ENCODE measurements at regions not wholly inside any gene's neighbourhood (a gene's known extent, or its start where the extent isn't known, plus 50 kb on each side); places are given as distances from the start of the nearest gene placed in this dataset.

GRCh38 chr12:20199780-20200179 lies 168.6 kb upstream of the PDE3A start:
- no peak for DNase-seq (ENCODE audit: low read depth)

- DNase-seq (ENCODE audit: low read depth): no peak
Observed at GRCh38 chr12:20201733-20202132, 166.6 kb upstream of the PDE3A start.

- DNase-seq (ENCODE audit: low read depth): no peak
Observed at GRCh38 chr12:20205854-20206253, 162.5 kb upstream of the PDE3A start.

GRCh38 chr12:20206410-20206809 lies 161.9 kb upstream of the PDE3A start:
- no peak for DNase-seq (ENCODE audit: low read depth)

GRCh38 chr12:20210621-20211215 lies 157.6 kb upstream of the PDE3A start:
- no peak for DNase-seq (ENCODE audit: low read depth)

GRCh38 chr12:20211541-20211940 lies 156.8 kb upstream of the PDE3A start:
- DNase-seq (ENCODE audit: low read depth): no peak

- DNase-seq (ENCODE audit: low read depth): no peak
Observed at GRCh38 chr12:20211981-20212421, 156.3 kb upstream of the PDE3A start.

- no peak for DNase-seq (ENCODE audit: low read depth)
Observed at GRCh38 chr12:20212658-20213555, 155.4 kb upstream of the PDE3A start.

- DNase-seq (ENCODE audit: low read depth): no peak
Observed at GRCh38 chr12:20213723-20214625, 154.4 kb upstream of the PDE3A start.

GRCh38 chr12:20220339-20220738 lies 148.0 kb upstream of the PDE3A start:
- DNase-seq (ENCODE audit: low read depth): no peak

GRCh38 chr12:20232931-20233675 lies 135.2 kb upstream of the PDE3A start:
- DNase-seq (ENCODE audit: low read depth): no peak

- DNase-seq (ENCODE audit: low read depth): no peak
Observed at GRCh38 chr12:20234474-20234873, 133.9 kb upstream of the PDE3A start.

- no peak for DNase-seq (ENCODE audit: low read depth)
Observed at GRCh38 chr12:20237091-20237490, 131.2 kb upstream of the PDE3A start.

GRCh38 chr12:20245491-20245890 lies 122.8 kb upstream of the PDE3A start:
- DNase-seq (ENCODE audit: low read depth): no peak

GRCh38 chr12:20248646-20249045 lies 119.7 kb upstream of the PDE3A start:
- DNase-seq (ENCODE audit: low read depth): no peak

GRCh38 chr12:20250761-20251160 lies 117.6 kb upstream of the PDE3A start:
- DNase-seq (ENCODE audit: low read depth): no peak

- DNase-seq (ENCODE audit: low read depth): no peak
Observed at GRCh38 chr12:20257311-20257710, 111.0 kb upstream of the PDE3A start.

GRCh38 chr12:20259786-20260185 lies 108.6 kb upstream of the PDE3A start:
- no peak for DNase-seq (ENCODE audit: low read depth)

GRCh38 chr12:20260851-20261250 lies 107.5 kb upstream of the PDE3A start:
- no peak for DNase-seq (ENCODE audit: low read depth)

- DNase-seq (ENCODE audit: low read depth): no peak
Observed at GRCh38 chr12:20262119-20262518, 106.2 kb upstream of the PDE3A start.

GRCh38 chr12:20264026-20264425 lies 104.3 kb upstream of the PDE3A start:
- no peak for DNase-seq (ENCODE audit: low read depth)

- no peak for DNase-seq (ENCODE audit: low read depth)
Observed at GRCh38 chr12:20264608-20265114, 103.7 kb upstream of the PDE3A start.
